GM18502 (cell line): ENCODE measurements at regions not wholly inside any gene's neighbourhood (a gene's known extent, or its start where the extent isn't known, plus 50 kb on each side); places are given as distances from the start of the nearest gene placed in this dataset.
"Not testable (repeated sequence)": the region's sequence is repeated elsewhere in the genome, so short reads cannot be mapped to it uniquely, and the experiment has no call there.

Source experiments
- ATAC-seq: cut with Tn5 transposase; IDR thresholded peaks from one replicate; pipeline ENCODE4 v1.9.1; 2021; ENCODE audit warnings: mild to moderate bottlenecking; ENCODE audit not compliant: unreplicated experiment, poor library complexity

DNA sequence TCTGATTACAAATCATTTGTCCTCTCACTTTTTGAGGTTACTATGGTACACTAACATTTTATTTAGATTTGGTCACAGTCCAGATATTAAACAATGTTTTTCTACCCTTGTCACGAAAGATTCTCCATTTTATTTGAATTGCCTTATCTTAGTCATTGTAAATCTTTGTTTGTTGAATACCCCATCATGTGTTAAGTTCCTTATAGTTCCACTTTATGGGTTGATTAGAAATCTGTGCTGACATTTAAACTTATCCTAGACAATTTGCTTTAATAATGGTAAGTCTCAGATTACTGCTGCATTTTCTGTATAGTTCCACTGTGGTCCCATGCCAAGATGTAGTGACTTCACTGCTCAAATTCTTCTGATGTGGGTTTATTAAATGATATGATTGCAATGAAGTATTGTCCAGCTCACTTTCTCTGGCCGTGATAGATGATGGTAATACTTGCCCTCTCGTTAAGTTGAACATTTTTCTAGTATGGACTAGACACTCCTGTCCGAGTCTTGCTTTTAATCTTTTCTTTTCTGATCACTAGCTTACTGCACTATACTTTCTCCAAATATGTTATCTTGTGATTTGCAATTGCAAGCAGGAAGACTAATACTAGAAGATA, 1107.3 kb downstream of the SLC6A15 start:
- ATAC-seq: no peak

DNA sequence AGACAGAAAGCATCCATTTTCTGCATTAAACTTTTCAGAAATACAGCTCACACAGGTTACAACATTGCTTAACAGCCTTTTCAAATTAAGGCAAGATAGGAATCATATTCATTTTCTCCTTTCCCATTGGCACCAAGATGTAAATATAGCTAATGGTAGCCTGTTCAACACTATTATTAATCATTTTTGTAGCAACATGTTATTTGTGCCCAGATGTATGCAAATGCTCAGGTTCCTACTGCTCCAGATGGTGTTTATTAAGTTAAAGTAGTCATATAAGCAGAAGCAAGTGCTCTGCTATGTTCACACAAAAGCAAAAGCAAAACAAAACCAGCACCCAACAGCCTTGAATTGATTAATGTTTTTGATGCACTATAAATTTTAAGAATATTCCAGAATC, 1110.6 kb downstream of the SLC6A15 start:
- no peak for ATAC-seq

DNA sequence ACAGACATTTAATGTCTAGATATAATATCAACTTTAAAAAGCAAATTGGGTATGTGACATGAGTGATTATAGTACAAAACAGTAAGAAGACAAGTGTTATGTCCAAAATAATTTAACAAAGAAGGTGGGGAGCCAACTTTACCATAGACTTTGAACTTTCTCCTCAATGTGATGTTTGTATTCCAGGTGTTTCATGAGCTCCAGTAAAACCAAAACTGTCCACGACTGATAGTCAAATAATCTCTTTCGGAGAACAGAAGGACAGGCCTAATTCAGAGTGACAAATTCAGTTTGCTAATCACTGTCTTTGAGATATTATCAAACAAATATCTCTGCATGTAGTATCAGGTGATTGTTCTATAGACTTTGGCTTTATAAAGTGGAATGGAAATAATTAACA, 1112.6 kb downstream of the SLC6A15 start:
- ATAC-seq: no peak

DNA sequence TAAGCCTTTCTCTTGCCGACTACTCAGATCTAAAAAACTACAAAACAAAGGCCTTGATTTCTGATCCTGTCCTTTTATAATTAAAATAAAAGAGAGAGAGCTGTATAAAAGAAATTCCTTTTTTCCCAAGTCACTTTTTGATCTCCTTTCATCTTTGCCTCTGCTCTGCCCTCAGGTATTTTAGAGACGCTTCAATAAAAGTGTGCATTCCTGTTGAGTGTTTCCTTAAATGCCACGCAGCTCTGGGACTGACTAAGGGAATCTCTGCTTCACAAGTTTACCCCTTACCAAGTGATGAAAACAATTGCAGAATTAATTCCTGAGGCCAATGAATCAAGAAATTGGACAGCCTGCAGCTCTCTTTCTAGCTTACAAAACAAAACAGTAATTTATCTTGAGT, 1109.8 kb downstream of the TMTC2 start:
- ATAC-seq: no peak

DNA sequence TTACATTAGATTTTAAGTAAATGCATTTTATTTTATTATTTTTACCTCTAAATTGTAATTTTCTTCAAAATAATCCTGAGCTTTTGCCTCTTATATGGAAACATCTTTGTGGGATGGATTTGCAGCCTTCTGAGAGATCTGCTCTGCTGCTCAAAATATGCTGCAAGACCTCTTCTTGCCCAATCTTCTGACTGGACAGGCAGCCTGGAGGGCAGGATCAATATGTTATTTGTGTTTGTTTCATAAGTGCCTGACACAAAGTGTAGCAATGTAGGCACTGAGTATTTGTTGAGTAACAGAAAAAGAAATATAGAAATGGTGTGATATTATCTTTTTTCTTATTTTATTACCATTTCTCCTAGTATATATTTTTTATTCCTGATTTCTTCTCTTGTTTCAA, 1106.9 kb downstream of the TMTC2 start:
- no peak for ATAC-seq

DNA sequence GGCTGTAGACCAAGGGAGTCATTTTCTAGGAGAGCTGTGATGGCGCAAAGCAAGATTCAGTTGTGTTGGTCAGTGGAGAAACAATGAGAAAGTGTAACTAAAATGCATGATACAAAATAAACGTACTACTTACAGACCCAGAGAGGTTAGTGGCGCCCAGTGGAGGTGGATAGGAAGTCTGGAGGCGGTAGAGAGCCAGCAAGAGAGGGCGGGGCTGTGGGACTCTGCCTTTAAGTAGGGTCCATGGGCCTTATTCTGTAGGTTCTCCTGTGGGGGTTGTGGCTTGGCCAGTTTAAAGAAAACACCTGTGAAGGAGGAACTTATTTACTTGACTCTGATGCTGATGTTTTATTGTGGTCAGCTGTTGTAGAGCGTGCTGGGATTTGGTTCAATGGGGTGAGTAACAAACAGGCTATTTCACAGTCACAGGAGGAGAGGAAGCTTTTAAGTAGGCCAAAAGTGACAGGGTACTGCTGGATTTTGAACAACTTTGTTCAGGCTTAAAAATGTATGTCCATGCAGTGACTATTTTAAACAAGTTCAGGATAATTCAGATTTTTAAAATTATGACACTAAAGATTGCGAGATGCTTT, 1097.7 kb downstream of the TMTC2 start:
- no peak for ATAC-seq

DNA sequence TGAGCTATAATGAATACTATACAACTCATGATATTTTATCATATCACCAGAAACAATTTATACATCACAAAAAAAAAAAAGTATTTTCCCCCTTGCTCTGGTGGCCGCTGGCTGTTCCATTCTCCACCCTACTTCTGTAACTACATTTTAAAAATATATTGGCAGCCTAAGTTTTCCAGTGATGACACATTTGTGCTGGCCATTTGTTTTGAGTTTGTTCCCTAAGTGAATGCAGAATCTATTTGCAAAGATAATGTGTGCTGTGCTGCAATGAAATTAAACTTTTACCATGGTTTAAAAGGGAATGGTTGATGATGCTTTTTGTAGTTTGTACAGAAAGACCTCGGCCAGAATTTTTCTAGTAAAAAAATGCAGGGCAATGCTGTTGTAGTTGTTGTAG, 1092.8 kb downstream of the TMTC2 start:
- no peak for ATAC-seq

DNA sequence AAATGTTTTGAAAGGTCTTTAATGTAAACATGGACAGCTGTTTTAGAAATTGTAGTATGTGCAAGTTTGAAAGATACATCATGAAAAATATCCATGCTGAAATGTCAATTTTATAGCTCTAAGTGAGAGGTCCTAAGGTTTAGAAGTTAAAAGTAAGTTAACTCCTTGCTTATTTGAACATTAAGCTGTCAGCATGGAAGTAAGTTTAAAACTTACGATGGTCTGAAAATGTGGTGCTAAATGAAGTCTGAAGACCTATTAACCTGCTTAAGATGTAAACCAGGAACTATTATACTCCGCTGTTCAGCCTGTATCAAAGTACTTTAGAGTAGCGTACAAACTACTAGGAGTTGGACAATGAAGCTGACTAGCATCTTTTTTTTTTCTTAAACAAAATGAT, 1082.4 kb downstream of the TMTC2 start:
- no peak for ATAC-seq

DNA sequence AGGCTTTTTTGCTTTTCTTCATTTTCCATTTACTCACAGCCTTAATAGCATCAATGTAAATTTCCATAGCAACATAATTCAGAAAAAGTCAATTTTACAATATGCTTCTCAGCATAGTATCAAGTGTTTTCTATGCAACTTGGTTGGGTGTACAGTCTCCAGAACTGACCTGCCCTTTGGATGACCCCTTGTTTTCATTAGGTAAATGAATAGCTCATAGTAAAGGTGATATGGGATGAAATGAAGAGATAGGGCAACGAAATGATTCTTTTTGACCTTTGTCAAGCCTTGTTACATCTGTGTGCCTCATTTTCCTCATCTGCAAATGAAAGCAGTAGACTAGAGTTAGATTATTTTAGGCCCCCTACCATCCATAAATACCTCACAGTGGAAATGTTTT, 1081.0 kb downstream of the TMTC2 start:
- no peak for ATAC-seq

DNA sequence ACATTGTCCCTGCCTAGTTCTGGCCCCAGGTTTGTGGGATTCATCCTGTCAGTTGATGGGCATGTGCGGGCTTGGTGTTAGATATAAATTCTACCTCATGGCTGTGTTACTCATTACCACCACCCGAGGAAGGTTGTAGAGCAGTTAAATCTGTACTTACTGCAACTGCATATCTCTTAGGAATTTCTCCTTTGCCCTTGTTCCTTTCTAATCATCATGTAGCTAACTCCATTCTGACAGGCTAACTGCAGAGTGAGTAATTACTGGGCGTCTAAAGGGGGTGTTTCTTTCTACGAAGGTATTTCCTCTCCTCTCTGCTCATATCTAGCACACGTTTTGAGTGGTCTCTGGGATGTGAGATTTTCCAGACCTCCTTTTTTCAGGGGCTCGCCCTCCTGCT, 1076.7 kb downstream of the TMTC2 start:
- no peak for ATAC-seq

DNA sequence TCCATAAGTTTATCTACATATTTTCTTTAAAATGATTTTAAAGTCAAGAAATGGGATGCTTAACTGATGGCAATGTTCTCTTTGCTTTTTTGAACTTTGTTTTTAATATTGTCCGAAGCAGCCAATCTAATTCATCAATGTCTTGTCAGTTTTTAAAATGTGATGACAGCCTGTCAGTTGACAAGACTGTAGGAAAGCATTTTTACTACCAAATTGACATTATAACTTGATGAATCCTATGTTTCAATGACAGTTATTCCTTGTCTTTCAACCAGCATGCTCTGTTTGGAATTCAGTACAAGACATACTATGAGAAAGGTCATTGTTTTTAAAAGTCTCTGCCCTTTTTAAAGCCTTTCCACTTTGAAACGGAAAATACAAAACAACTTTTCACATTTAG, 1073.2 kb downstream of the TMTC2 start:
- ATAC-seq: no peak

DNA sequence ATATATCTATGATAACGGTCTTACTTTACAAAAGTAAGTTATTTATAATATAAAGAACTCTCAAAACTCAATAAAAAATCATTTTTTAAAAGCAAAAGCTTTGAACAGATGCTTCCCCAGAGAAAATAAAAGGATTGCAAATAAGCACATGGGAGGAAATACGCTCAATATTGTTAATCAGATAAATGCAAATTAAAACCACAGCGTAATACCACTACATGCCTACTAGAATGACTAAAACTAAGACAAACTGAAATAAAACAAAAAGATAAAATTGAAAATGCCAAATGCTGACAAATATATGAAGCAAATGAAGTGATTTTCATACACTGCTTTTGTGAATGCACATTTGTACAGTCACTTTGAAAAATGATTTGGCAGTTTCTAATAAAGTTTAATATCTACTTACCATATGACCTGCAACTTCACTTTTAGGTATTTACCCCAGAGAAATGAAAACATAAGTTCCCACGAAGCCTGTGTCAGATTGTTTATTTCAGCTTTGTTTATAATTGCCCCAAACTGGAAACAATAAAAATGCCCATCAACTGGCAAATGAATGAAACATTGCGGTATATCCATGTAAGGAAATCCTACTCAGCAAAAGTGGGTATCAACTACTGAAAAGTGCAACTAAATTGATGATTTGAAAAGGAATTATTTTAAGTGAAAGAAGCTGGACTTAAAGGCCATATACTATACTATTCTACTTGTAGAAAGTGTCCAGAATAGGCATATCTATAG, 1072.4 kb downstream of the TMTC2 start:
- ATAC-seq: no peak

DNA sequence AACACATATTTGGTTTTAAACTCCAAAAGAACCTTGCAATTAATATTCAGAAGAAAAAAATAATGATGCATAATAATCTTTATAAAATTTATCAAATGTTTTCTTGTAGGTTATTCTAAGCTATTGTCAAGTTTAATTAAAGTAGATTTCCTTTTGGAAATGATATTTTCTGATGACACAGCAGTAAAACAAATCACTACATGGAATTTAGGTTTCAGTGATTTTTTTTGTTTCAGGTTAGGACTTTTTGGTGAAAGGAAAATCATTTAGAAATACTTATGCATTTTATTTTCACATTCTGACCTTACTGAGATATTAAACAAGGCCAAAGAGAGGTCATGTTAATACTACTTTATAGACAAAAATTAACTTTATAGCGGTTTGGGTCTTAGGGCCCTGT, 1067.2 kb downstream of the TMTC2 start:
- no peak for ATAC-seq

DNA sequence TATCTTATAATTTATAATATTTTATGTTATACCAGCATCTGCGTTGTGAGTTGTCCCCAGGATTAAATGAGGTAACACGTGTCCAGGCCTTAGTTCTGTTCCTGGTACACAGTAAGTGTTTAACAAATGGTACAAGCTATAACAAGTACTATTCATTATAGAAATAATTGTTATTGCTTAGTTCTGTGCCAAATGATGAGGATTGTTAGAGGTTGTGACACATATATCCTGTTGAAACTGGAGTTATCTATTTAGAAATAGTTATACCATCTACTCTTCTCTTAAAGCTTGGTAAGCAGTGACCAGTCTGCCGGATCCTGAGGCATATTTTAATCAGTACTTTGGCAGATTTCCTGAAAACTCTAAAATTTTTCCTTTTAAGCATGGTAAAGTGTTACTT, 1066.5 kb downstream of the TMTC2 start:
- ATAC-seq: no peak

DNA sequence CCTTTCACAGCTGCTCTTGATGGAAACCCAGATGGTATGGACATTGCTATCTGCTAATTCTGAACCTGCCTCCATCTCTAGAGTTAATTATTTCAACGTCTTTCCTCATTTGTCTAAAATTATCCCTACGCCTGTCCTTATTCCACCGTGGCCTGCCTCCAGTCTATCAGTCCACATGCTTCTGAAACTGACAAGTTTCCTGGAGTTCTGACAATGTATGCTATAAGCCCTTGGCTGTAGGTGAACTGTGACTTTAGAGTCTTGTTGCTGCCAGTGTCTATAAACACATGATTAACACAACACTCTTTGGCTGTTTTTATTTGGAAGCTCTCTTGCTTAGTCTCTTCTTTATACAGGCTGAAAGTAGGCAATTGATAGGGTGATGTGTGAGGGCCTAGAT, 1052.9 kb downstream of the TMTC2 start:
- no peak for ATAC-seq

DNA sequence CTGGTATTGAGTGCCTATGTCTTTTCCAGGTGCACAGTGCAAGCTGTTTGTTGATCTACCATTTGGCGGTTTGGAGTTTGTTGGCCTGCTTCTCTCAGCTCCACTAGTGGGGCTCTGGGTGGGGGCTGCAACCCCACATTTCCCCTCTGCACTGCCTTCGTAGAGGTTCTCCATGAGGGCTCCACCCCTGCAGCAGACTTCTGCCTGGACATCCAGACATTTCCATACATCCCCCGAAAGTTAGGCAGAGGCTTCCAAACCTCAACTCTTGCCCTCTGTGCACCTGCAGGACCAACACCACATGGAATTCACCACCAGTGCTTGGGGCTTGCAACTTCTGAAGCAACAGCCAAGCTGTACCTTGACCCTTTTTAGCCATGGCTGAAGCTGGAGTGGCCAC, 1024.1 kb downstream of the TMTC2 start:
- no peak for ATAC-seq

DNA sequence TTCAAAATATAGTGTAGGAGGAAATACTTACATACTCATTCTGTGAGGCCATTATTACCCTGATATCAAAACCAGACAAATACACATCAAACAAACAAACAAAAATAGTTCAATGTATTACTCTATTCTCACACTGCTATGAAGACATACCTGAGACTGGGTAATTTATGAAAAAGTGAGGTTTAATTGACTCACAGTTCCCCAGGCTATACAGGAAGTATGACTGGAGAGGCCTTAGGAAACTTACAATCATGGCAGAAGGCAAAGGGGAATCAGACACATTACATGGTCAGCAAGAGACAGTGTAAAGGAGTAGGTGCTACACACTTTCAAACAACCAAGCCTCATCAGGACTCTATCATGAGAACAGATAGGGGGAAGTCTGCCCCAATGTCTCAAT, 1023.2 kb downstream of the TMTC2 start:
- no peak for ATAC-seq

DNA sequence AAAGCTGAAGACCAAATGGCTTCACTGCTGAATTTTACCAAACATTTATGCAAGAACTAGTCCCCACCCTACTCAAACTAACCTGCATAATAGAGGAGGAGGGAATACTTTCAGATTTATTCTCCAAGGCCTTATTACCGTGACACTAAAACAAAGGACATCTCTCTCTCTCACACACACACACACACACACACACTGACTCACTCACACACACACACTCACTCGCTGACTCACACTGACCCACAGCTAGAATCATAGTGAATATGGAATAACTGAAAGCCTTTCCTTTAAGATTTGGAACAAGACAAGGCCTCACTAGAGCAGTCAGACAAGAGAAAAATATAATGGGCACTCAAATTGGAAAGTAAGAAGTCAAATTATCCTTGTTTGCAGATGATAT, 1014.1 kb downstream of the TMTC2 start:
- no peak for ATAC-seq

DNA sequence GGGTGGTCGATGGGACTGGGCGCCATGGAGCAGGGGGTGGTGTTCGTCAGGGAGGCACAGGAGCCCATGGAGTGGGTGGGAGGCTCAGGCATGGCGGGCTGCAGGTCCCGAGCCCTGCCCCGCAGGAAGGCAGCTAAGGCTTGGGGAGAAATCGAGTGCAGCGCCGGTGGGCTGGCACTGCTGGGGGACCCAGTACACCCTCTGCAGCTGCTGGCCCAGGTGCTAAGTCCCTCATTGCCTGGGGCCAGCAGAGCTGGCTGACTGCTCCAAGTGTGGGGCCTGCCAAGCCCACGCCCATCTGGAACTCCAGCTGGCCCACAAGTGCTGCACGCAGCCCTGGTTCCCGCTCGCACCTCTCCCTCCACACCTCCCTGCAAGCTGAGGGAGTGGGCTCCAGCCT, 1009.6 kb downstream of the TMTC2 start:
- not testable (repeated sequence) for ATAC-seq

DNA sequence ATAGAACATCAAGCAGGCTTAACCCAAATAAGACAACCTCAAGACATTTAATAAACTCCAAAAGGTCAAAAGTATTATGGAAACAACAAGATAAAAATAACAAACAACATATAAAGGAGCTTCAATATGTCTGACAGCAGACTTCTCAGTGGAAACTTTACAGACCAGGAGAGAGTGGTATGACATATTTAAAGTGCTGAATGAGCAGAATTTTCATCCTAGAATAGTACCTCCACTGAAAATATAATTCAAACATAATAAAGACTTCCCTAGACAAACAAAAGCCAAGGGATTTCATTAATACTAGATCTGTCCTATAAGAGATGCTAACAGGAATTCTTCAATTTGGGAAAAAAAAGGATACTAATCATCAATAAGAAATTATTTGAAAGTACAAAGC, 1005.0 kb downstream of the TMTC2 start:
- ATAC-seq: no peak

DNA sequence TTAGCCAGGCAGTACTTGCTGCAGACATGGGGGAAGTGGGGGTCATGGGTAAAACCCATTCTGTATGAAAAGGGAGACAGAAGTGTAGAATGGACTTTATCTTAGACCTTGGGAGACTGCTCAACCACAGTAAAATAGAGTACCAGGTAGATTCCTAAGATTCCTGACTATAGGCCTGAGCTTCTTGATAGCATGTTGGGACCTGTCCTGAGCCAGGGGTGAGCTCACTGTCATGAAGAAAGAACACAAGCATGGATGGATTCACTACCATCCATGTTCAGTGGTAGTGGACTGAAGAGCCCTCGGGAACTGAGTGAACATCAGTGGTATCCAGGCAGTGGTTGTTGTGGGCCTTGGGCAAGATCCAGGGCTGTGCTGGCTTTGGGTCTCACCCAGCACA, 1003.8 kb downstream of the TMTC2 start:
- ATAC-seq: no peak

DNA sequence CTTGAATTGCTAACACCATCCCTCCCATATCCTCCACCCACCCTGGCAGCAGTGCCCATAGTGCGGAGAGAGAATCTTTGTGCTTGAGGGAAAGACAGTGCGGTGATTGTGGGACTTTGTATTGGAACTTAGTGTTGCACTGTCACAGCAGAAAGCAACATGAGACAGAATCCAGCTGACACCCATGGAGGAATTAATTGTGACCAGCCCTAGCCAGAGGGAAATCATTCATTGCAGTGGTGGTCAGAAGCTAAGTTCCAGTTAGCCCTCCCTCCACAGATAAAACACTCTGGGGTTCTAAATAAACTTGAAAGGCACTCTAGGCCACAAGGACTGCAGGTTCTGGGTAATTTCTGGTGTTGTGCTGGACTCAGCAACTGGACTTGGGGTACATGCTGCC, 1002.6 kb downstream of the TMTC2 start:
- ATAC-seq: no peak
